GM21526 (cell line): ENCODE measurements at regions not wholly inside any gene's neighbourhood (a gene's known extent, or its start where the extent isn't known, plus 50 kb on each side); places are given as distances from the start of the nearest gene placed in this dataset.

Experiments used
- ATAC-seq: cut with Tn5 transposase; IDR thresholded peaks from one replicate; pipeline ENCODE4 v1.9.1; 2021; ENCODE audit warnings: moderate library complexity; ENCODE audit not compliant: unreplicated experiment, low FRiP score

GRCh38 chr20:7029019-7029418 lies 261.5 kb downstream of the BMP2 start:
- no peak for ATAC-seq

- ATAC-seq: no peak
These were observed 263.7 kb downstream of the BMP2 start for GRCh38 chr20:7031222-7031621.

DNA sequence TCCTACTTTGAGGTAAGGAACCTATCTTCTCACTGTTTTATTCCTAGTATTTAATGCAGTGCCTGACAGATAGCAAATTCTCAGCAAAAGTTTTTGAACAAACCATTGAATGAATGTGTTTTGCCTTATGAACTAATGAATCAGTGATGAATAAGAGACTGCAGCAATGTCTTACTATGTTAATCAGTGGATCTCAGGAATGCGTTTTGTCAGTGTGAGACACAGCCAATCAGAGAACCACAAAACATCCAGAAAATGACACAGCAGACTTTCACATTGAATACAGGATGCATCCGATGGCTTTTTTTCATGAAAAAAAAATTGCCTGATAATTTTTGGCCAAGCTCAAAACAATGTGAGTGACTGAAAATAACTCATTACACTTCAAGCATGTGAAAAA lies 270.5 kb downstream of the BMP2 start:
- ATAC-seq: no peak

GRCh38 chr20:7057611-7058010 lies 290.1 kb downstream of the BMP2 start:
- no peak for ATAC-seq

- ATAC-seq: no peak
These were observed 311.3 kb downstream of the BMP2 start for GRCh38 chr20:7078804-7079203.

DNA sequence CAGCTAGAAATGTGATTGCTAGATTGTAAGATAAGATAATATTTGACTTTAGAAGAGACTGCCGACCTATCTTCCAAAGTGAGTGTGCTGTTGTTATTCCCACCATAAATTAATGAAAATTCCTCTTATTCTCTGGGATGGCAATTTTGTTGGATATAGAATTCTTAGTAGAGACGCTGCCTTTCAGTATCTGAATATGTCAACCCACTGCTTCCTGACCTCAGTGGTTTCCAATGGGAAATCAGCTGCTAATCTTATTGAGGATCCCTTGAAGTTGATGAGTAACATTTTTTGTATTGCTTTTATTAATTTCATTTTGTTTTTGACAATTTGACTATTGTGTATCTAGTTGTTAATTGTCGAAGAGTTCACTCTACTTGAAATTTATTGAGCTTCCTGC lies 313.0 kb downstream of the BMP2 start:
- no peak for ATAC-seq

DNA sequence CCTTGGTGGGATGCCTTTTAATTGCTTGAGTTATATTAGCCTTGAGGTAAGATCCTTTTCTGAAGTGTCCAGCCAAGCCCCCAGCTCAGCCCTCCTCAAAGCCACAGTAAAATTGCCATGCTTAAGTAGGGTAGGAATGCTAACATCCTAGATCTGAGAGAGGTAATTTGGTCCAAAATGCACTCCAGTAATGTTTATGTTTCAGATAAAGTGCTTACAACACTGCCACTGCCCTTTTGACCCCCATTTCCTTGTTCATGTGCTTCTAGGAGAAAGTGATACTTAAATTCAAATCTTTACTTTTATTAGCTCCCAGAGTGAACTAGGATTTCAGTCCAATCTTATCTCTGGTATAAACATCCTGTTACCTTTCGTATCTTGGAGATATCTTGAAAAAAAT lies 318.0 kb downstream of the BMP2 start:
- no peak for ATAC-seq

- ATAC-seq: no peak
These were observed 320.3 kb downstream of the BMP2 start for GRCh38 chr20:7087803-7088202.

DNA sequence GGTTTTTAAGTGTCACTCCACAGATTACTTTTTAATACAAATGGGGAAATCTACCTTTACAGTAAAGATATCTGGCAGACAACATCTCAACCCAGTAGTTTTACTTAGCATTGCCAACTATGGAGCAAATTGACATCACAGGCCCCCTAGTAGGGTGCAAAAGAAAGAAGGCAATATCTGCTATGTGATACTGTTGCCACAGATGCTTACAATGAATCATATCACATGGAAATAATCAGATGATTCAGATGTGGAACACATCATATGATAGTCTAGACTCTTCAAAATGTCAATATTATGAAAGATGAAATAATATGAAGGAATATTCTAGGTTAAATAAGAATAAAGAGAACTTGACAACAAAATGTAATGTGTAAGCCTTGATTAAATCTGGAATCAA lies 322.5 kb downstream of the BMP2 start:
- ATAC-seq: no peak

GRCh38 chr20:7090811-7091210 lies 323.3 kb downstream of the BMP2 start:
- no peak for ATAC-seq

DNA sequence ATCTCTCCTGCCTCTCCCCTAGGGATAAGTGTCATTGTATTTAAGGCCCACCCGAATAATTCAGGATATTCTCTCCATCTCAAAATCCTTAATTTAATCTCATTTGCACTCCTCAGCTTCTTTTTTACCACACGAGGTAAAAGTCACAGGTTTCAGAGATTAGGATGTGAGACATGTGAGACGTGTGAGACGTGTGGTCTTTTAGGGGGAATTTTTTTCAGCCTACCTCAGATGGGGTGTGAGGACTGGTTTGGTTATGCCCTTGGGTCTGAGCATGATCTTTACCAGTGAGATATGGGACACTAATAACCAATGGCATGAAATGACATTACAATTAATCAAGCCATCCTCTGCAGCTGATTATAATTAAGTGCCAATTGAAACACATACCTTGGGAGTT lies 324.2 kb downstream of the BMP2 start:
- ATAC-seq: no peak

DNA sequence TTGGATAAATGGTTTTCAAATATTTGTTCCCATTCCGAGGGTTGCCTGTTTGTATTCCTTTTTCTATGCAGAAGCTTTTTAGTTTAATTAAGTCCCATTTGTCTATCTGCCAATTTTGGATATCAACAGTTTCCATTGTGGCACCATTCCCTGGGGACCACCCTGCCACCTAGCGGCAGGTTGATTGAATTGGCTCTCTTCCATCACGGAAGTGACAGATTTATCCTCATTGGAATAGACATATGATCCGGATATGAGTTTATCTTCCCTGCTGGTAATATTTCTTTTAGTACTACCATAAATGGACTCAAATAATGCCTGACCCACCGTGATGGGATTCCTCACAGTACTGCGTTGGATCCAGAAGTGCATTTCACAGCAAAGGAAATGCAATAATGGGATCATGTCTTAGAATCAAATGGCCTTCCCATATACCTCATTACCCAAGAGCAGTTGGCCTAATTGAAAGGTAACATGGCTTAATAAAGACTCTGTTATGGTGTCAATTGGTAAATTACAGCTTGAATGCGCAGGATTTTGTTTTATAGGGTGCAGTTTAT lies 327.0 kb downstream of the BMP2 start:
- no peak for ATAC-seq

GRCh38 chr20:7106910-7107309 lies 339.4 kb downstream of the BMP2 start:
- no peak for ATAC-seq

DNA sequence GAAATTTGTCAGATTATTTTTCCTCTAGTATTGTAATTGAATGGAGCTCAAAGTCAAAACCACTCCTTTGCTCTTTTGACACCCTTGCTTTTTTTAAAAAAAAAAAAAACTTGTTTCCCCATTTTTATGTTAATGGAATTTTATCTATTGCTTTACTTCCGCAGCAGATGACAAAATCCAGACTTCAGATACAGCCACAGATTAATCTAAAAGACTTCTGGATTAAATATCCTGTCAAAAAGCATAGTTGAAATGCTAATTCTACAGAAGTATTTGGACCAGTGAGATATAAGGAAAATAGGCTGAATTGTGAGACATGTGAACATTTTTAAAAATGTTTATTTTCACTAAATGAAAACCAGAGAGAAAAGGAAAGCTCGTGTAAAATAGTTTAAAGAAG lies 341.4 kb downstream of the BMP2 start:
- no peak for ATAC-seq

- ATAC-seq: no peak
These were observed 346.3 kb downstream of the BMP2 start for GRCh38 chr20:7113577-7114466.

- ATAC-seq: no peak
These were observed 356.0 kb downstream of the BMP2 start for GRCh38 chr20:7123457-7123856.

- no peak for ATAC-seq
These were observed 356.6 kb downstream of the BMP2 start for GRCh38 chr20:7124120-7124519.

DNA sequence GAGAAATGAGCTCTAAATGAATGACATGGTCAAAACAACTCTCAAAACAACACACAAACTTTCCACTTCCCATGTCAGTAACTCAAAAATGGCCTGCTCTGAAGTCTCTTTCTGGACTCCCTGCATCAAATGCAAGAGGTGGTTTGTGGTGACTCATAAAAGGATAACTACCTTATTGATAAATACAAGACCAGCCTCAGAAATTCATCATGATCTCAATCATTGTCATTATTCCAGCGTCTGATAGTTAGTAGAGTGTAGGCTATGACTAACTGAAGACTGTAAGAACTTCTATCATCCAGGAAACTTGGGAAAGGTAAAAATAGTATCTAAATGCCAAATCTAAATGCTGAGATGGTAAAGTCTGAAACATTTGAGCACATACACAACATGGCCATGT lies 369.4 kb downstream of the BMP2 start:
- no peak for ATAC-seq

DNA sequence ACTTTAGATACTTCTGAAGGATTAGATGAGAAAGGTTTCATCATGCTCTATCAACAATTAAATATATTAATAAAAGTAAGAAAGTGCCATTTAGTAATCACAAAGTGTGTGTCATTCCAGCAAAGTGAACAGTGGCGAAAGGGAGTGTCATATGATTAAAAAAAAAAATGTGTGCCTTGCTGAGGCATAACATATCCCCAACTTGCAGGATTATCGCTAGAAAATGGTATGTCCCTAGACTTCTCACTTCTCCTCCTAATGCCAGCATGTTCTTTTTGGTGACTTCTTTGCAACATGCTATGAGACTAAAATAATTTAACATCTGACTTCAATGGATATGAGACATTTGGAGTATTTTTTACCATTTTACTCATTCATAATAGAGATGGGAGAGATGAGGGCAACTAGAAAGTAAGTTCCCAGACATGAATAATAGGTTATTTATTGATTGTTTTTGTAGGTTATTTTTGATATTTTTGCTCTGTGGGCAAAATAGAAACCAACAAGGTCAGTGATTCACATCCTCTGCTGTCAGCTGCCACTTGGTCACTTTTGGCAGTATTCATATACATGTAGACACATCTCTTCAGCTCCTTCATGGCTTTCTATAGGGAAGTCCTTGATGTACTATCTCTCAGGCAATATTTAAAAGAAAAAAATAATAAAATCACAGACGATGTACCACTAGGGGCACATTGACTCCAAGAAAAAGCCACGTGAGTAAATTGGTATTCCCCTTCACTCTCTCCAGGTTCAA lies 370.1 kb downstream of the BMP2 start:
- no peak for ATAC-seq

DNA sequence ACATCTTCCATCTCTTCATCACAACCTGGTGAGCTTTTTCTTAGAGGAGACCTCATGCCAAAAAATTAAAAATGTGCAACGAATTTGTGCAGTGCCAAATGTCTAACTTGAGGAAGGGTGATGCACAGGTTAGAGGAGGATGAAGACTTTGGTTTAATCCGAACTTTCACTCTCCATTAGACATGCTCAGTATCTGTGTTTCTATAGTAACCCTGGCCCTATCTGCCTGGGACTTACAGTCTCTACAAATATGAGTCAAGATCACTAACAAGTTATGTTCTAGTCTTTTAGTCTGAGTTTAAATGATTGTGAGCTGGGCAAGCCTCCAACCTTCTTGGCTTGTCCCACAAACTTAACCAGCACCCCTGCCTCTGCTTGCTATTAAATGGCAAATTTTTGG lies 377.0 kb downstream of the BMP2 start:
- ATAC-seq: no peak

- no peak for ATAC-seq
These were observed 379.2 kb downstream of the BMP2 start for GRCh38 chr20:7146552-7147219.
